GM04504 (cell line): ENCODE measurements at regions not wholly inside any gene's neighbourhood (a gene's known extent, or its start where the extent isn't known, plus 50 kb on each side); places are given as distances from the start of the nearest gene placed in this dataset.

ENCODE experiments used
- DNase-seq: peaks from one replicate; pipeline ENCODE4 v3.0.0-alpha.2; 2012; ENCODE audit warnings: low read depth

DNA sequence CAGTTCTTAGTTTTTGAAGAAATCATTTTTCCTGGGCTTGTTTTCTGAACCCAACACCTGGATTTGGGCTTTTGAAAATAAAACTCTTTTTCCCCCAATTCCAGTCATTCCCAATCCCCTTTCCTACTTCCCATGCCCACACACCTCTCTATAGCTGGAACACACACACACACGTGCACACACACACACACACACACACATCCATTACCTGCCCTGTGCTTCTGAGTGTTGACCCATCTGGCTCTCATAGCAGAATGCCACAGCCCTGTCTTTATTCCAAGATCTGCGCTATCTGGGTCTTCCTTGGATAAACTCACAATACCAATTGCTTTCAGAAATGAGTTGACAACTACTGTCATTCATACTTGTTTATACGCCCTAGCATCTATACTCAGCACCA is 54.9 kb upstream of the C4orf54 start:
- DNase-seq: no peak

GRCh38 chr4:99712099-99712498 is 54.5 kb upstream of the C4orf54 start:
- no peak for DNase-seq

DNA sequence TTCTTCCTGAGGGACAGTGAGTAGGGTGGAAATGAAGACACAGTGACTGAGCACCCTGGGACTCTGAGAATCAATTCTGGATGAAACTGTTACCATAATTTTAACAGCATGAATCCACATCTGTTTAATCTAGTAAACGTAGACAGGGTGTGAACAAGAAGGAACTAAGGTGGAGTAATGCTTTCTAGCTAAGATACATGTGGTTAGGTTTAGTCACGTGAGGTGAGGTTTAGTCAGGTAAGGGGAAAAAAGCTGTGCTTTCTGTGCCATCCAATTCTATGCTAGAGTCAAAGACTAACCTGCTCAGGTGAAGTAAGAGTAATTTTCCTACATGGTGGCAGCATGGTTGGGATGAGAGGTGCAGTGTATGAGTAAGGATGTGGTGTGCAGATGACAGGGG is 54.0 kb upstream of the C4orf54 start:
- no peak for DNase-seq

- no peak for DNase-seq
These were observed 53.2 kb upstream of the C4orf54 start for GRCh38 chr4:99710681-99711345.

- DNase-seq: no peak
These were observed 52.4 kb upstream of the C4orf54 start for GRCh38 chr4:99710020-99710419.

DNA sequence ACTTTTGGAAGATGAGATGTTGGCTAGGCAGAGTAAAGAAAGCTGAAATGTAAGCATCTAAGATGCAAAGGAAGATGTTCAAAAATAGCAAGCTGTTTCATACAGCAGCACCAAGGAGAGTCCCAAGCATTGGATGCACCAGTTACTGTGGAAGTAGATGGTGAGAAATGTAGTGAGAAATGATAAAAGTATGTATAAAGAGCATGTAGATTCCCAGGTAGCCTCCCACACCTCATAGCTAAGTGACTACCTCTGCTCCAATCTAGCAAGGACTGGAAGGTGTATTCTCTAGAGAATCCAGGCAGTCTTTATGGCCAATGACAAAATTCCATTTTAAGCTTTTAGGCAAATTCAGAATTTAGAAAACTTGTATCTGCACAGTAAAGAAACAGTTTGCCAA is 50.9 kb upstream of the C4orf54 start:
- no peak for DNase-seq
